HEK293T (cell line): ENCODE measurements at regions not wholly inside any gene's neighbourhood (a gene's known extent, or its start where the extent isn't known, plus 50 kb on each side); places are given as distances from the start of the nearest gene placed in this dataset.

ENCODE experiments used
- ELF4 ChIP-seq: fragments of 450-650 bp; IDR thresholded peaks from 2 replicates; pipeline ENCODE4 v1.6.1; 2017; ENCODE audit warnings: antibody characterized with exemption
- FOXA1 ChIP-seq: fragments of 450-650 bp; IDR thresholded peaks from 2 replicates; pipeline ENCODE4 v1.6.1; 2016; ENCODE audit warnings: mild to moderate bottlenecking
- PKNOX1 ChIP-seq: fragments of 450-650 bp; IDR thresholded peaks from 2 replicates; pipeline ENCODE4 v1.6.1; 2016
- SP1 ChIP-seq: fragments of 450-650 bp; IDR thresholded peaks from 2 replicates; pipeline ENCODE4 v1.6.1; 2017
- TARDBP ChIP-seq: fragments of 450-650 bp; IDR thresholded peaks from 2 replicates; pipeline ENCODE4 v1.6.1; 2016

GRCh38 chr2:145260081-145260480, 740.2 kb upstream of the ZEB2 start:
- TF ChIP-seq ELF4: no peak
- TF ChIP-seq TARDBP: no peak
- TF ChIP-seq PKNOX1: no peak
- TF ChIP-seq FOXA1: no peak
- no peak for TF ChIP-seq SP1
